Vagina (tissue), 2 donors: ENCODE measurements at regions not wholly inside any gene's neighbourhood (a gene's known extent, or its start where the extent isn't known, plus 50 kb on each side); places are given as distances from the start of the nearest gene placed in this dataset.
"Not testable (repeated sequence)": the region's sequence is repeated elsewhere in the genome, so short reads cannot be mapped to it uniquely, and the experiment has no call there.

Source experiments
- CTCF ChIP-seq, 3 experiments: fragments of 450-650 bp in 2 of 3; fragments of 200-600 bp in 1 of 3; sonication (generic) in 1 of 3; IDR thresholded peaks; one replicate each; pipeline ENCODE4 v1.5.1; 2017 to 2019; ENCODE audit warnings: antibody characterized with exemption in 3 of 3, mild to moderate bottlenecking in 2 of 3, moderate library complexity in 2 of 3
- POLR2AphosphoS5 ChIP-seq, 2 donors: sonication (generic); formaldehyde crosslinking; IDR thresholded peaks; one replicate each; pipeline ENCODE4 v1.9.0; 2017; ENCODE audit warnings: antibody characterized with exemption in 2 of 2, mild to moderate bottlenecking in 2 of 2, low read depth in 1 of 2; ENCODE audit not compliant: insufficient read depth in 1 of 2

- not testable (repeated sequence) for TF ChIP-seq CTCF (IDR thresholded peaks at IDR 0.05); POLR2AphosphoS5 (IDR thresholded peaks at IDR 0.05; ENCODE audit: insufficient read depth in 1 of 2, low read depth in 1 of 2)
Measured at GRCh38 chr4:1581164-1581894, 102.8 kb downstream of the FAM53A start.
